ENCODE measurements at regions not wholly inside any gene's neighbourhood (a gene's known extent, or its start where the extent isn't known, plus 50 kb on each side); places are given as distances from the start of the nearest gene placed in this dataset.

DNA sequence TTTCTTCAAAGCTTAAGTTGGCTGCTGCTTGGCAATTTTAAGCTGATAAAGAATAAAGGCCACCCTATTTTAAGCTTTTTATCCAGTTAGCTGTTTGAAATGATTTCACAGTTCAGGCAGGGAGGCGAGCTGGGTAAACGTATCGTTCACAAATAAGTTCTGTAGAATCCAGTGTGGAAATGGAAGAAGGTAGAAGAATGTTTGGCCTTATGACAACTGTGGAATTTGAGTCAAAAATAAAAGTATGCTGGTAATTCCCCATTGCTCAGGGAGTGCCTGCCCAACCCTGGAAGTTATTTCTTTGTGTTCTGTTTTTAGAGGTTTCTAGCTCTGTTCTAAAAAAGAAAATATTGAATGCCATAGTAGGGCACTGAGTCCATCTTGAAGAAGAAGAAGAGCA is 113.1 kb downstream of the ARL4A start:
- TF ChIP-seq CTCF (IDR thresholded peaks at IDR 0.05), result no peak

DNA sequence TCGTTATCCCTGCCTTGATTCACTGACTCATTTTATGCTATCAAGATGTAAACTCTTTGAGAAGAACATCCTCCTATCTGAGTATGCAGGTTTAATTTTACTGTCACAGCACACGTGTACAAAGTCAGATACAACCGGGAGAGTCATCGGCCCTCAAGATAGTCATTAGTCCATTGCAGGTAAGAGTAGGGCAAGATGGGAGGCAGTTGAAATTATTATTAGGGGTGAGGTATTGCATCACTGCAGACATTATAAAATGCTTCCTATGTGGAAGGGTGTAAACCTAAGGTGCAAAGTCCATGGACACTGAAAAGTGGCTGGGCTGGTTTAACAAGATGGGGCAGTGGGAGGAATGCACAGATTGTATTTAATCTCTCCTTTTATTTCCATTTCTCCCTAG is 113.7 kb downstream of the ARL4A start:
- no peak for TF ChIP-seq CTCF (IDR thresholded peaks at IDR 0.05)

DNA sequence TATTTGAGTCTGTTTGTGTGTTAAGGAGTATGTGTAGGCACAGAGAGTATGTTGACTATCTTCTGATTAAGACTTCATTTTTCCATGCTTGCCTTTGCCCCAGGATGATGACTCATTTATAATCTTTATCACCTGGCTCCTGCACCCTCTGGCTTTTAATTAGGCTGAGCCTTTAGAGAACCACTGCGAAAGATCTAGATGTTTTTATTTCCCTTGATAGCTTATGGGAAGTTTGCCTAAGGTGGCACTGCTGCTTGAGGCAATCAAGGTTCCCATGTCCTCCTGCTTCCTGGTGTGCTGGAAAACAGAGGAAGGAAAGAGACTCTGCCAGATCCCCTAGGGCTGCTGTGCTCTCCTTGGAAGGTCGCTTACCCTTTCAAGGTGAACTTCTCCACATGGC is 114.6 kb downstream of the ARL4A start:
- no peak for TF ChIP-seq CTCF (IDR thresholded peaks at IDR 0.05)

DNA sequence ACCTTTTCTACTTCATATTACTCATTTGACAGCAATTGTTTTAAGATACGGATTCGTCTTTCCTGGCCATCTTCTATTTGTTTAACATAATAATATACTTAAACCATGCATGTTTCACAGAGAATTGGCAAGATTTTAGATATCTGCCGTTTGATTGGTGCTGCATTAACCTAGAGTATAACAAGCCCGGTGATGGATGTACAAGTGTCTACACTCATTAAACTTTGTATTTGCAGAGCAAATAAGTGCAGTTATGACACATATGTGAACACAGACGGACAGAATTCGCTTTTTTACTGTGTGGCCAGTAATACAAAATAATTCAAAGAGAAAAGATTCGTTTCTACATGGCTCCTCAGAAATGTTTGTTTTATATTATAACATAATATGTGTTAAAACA is 116.1 kb downstream of the ARL4A start:
- no peak for TF ChIP-seq CTCF (IDR thresholded peaks at IDR 0.05)

GRCh38 chr7:12805518-12805928 is 118.1 kb downstream of the ARL4A start:
- TF ChIP-seq CTCF (IDR thresholded peaks at IDR 0.05), result no peak

DNA sequence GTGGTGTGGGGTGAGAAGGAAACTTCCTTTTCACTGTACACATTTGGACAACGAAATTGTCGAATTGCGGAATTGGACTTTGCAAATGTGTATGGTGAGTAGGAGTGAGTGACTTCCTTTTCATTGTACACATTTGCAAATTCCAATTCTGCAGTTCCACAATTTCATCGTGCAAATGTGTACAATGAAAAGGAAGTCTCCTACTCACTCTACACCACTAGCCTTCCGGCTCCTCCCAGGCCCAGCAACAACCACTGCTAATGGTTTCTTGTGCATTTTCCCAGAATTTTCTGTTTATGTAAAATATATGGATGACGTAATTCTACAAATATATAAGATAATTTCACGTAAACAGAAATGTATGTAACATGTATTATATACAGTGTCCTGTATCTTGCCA is 118.5 kb downstream of the ARL4A start:
- no peak for TF ChIP-seq CTCF (IDR thresholded peaks at IDR 0.05)

DNA sequence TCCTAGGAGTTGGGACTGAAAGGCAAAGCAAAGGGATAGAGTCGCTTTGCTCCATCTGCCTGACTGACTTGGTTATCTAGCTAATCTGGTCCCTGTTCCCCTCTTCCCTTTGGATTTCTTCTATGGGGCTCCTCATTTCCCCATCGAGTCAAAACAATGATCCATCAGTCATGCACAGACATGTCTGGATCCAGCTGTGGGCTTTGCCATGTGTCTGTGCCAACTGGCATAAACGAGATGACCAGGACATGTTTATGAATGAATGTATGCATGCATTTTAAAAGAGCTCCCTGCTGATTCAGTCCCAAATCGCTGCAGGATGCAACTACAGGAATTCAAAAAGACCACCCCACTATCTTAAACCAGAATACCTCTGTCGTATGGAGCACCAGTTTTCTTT is 122.0 kb downstream of the ARL4A start:
- TF ChIP-seq CTCF (IDR thresholded peaks at IDR 0.05), result no peak

DNA sequence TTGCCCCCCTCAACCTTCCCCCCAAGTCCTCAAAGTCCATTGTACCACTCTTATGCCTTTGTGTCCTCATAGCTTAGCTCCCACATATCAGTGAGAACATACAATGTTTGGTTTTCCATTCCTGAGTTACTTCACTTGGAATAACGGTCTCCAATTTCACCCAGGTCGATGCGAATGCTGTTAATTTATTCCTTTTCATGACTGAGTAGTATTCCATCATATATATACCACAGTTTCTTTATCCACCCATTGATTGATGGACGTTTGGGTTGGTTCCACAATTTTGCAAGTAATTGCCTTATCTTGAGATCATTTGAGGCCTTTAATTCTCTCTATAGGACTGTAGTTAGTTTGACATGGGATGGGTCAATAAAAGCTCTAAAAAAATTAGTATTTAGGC is 124.7 kb downstream of the ARL4A start:
- TF ChIP-seq CTCF (IDR thresholded peaks at IDR 0.05), result no peak

Data from LNCAP (cell line).